ENCODE measurements at regions not wholly inside any gene's neighbourhood (a gene's known extent, or its start where the extent isn't known, plus 50 kb on each side); places are given as distances from the start of the nearest gene placed in this dataset.

DNA sequence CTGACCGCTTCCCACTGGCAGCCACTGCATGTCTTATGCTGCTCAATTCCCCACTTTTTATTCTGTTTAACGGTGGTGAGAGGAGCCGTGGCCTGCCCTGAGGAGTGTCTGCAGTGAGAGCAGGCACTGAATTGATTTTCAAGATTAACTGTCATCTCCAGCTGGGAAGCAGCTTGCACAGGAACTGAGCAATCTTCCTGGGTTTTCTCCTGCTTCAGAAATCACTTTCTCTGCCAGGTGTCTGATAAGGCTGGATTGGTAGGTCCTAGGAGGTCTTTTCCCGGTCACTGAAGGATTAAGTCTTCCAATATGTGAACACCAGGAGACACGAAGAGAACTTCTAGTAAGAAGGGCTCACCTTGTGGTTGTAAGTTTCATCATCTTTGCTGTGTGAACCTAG lies 181.1 kb upstream of the RAD23B start:
- TF ChIP-seq, protein P1, sequence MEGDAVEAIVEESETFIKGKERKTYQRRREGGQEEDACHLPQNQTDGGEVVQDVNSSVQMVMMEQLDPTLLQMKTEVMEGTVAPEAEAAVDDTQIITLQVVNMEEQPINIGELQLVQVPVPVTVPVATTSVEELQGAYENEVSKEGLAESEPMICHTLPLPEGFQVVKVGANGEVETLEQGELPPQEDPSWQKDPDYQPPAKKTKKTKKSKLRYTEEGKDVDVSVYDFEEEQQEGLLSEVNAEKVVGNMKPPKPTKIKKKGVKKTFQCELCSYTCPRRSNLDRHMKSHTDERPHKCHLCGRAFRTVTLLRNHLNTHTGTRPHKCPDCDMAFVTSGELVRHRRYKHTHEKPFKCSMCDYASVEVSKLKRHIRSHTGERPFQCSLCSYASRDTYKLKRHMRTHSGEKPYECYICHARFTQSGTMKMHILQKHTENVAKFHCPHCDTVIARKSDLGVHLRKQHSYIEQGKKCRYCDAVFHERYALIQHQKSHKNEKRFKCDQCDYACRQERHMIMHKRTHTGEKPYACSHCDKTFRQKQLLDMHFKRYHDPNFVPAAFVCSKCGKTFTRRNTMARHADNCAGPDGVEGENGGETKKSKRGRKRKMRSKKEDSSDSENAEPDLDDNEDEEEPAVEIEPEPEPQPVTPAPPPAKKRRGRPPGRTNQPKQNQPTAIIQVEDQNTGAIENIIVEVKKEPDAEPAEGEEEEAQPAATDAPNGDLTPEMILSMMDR (IDR thresholded peaks at IDR 0.05; ENCODE audit: low read depth, low read length): no peak

DNA sequence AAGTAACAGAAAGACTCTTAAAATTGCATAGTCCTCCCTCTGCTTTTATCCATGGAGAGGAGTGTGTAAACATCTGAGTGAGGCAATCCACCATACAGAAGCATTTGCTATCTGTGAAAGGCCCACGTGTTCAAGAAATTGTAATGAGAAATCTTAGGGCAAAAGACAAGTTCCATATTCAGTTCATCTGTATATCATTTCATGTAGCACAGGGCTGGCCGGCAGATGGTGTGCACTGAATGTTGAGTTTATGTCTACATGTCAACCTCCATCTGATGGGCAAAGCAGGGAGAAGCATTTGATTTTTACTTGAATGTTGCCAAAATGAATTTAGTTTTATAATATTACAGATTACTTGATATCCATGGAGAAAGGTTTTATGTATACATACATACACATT lies 179.5 kb upstream of the RAD23B start:
- no peak overlapping the region for H3K4me3 ChIP-seq (ENCODE audit: low read depth, low read length)
- TF ChIP-seq, protein P1 (IDR thresholded peaks at IDR 0.05; ENCODE audit: low read depth, low read length): no peak

More for the DNA sequence above, 181.1 kb upstream of the RAD23B start:
- H3K4me3 ChIP-seq (ENCODE audit: low read depth, low read length): no peak overlapping the region

DNA sequence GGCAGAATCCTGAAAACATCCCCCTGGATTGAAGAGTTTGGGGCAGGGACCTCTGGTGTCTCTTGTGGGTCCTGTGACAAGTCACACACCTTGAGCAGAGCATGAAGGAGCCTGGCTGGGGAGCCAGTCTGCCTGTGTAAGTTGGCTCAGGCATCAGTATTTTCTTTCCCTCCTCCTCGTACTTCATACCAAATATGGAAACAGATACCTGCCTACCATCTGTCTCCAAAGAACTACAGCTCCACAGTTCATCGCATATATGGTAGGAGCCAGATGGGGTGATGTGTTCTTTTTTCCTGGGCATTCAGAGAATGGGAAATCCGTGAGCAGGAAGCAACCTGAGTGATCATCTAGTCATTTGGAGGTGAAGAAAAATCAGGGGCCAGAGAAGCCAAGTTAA lies 177.3 kb upstream of the RAD23B start:
- TF ChIP-seq, protein P1 (IDR thresholded peaks at IDR 0.05; ENCODE audit: low read depth, low read length): no peak

GRCh38 chr9:107106416-107106815 lies 176.7 kb upstream of the RAD23B start:
- no peak overlapping the region for H3K4me3 ChIP-seq (ENCODE audit: low read depth, low read length)
- TF ChIP-seq, protein P1 (IDR thresholded peaks at IDR 0.05; ENCODE audit: low read depth, low read length): no peak

More for the DNA sequence above, 177.3 kb upstream of the RAD23B start:
- no peak overlapping the region for H3K4me3 ChIP-seq (ENCODE audit: low read depth, low read length)

DNA sequence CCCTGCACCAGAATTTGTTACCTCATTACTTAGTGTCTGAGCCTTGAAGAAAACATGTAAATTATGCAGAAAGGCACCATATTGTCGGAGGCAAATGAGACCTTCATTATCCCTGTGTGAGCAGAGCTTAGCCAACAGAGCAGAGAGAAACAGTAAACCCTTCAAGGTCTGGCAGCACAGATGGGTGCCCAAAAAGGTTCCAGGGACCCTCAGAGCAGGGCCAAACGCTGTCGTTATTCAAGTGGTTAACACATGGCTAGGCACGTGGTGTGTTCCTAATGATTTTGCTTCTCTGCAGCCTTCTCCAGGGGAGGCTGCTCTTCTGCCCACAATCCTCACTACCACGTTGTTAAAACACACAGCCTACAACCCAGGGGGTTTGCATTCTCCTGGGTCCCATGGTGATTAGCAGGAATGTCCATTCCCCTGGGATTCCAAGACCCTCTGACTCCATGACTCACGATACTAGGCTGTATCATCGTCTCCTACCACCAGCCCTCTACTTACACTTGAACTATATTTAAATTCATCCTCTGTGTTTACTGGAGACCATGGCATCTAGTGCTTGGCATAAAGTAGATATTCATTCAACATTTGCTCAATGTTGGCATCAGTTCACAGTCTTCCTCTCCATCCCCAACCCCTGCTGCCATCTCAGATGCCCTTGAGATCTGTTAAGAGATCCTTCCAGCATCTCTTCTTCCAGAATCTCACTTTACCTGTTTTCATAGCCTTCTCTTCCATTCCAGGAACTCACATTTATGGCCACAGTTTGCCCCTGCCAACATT lies 174.5 kb upstream of the RAD23B start:
- TF ChIP-seq, protein P1 (IDR thresholded peaks at IDR 0.05; ENCODE audit: low read depth, low read length): no peak
- no peak overlapping the region for H3K4me3 ChIP-seq (ENCODE audit: low read depth, low read length)

GRCh38 chr9:107109324-107109723 lies 173.8 kb upstream of the RAD23B start:
- TF ChIP-seq, protein P1 (IDR thresholded peaks at IDR 0.05; ENCODE audit: low read depth, low read length): no peak

GRCh38 chr9:107110153-107110552 lies 172.9 kb upstream of the RAD23B start:
- H3K4me3 ChIP-seq (ENCODE audit: low read depth, low read length): no peak overlapping the region

More at GRCh38 chr9:107109324-107109723, 173.8 kb upstream of the RAD23B start:
- no peak overlapping the region for H3K4me3 ChIP-seq (ENCODE audit: low read depth, low read length)

More at GRCh38 chr9:107110153-107110552, 172.9 kb upstream of the RAD23B start:
- TF ChIP-seq, protein P1 (IDR thresholded peaks at IDR 0.05; ENCODE audit: low read depth, low read length): no peak

All from WI38 (cell line).